Coronary artery (tissue), 2 donors: ENCODE measurements at regions not wholly inside any gene's neighbourhood (a gene's known extent, or its start where the extent isn't known, plus 50 kb on each side); places are given as distances from the start of the nearest gene placed in this dataset.

Experiments used
- DNase-seq: peaks from one replicate; pipeline ENCODE4 v3.0.0-alpha.2; 2017; ENCODE audit warnings: low spot score
- H3K27ac ChIP-seq, 2 donors: fragments of 200-600 bp; sonication (generic); one replicate each; pipeline ENCODE4 v1.5.1; 2016 to 2019
- H3K4me3 ChIP-seq: fragments of 200-600 bp; sonication (generic); 2 replicates; pipeline ENCODE4 v1.5.1; 2016; ENCODE audit warnings: mild to moderate bottlenecking, moderate library complexity
- CTCF ChIP-seq: fragments of 200-600 bp; sonication (generic); IDR thresholded peaks from one replicate; pipeline ENCODE4 v1.5.1; 2019; ENCODE audit warnings: antibody characterized with exemption

GRCh38 chr12:19641235-19642080, 202.2 kb downstream of the AEBP2 start:
- DNase-seq, result no peak
- Histone ChIP-seq H3K4me3 (no peak overlapping the region), H3K27ac (no peak overlapping the region)
- TF ChIP-seq CTCF, result no peak

DNA sequence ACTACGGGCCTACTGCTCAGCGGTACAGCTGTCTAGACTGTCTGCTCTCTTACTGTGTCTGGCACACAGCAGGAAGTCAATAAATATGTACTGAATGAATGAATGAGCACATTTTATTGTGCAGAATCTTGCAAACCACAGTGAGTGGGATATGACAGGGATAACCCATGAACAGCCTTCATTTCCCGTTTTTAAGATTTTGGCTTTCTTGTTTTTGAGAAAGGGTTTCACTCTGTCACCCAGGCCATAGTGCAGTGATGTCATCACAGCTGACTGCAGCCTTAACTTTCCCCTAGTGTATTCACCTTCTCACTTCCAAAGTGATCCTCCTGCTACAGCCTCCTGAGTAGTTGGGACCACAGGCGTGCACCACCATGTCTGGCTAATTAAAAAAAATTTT, 203.1 kb downstream of the AEBP2 start:
- no peak for DNase-seq
- H3K27ac ChIP-seq, result no peak overlapping the region
- TF ChIP-seq CTCF, result no peak
- no peak overlapping the region for H3K4me3 ChIP-seq

- no peak overlapping the region for H3K27ac ChIP-seq
- no peak for DNase-seq
Observed at GRCh38 chr12:19643635-19644034, 204.3 kb downstream of the AEBP2 start.

GRCh38 chr12:19644571-19644970, 205.3 kb downstream of the AEBP2 start:
- no peak for DNase-seq
- no peak overlapping the region for H3K27ac ChIP-seq
- TF ChIP-seq CTCF, result no peak
- no peak overlapping the region for H3K4me3 ChIP-seq

More at GRCh38 chr12:19643635-19644034, 204.3 kb downstream of the AEBP2 start:
- peak; percentile 48 for TF ChIP-seq CTCF
- H3K4me3 ChIP-seq, result no peak overlapping the region

- no peak overlapping the region for H3K4me3 ChIP-seq
- no peak for DNase-seq
- no peak for TF ChIP-seq CTCF
- H3K27ac ChIP-seq, result no peak overlapping the region
Observed at GRCh38 chr12:19645823-19646222, 206.5 kb downstream of the AEBP2 start.

DNA sequence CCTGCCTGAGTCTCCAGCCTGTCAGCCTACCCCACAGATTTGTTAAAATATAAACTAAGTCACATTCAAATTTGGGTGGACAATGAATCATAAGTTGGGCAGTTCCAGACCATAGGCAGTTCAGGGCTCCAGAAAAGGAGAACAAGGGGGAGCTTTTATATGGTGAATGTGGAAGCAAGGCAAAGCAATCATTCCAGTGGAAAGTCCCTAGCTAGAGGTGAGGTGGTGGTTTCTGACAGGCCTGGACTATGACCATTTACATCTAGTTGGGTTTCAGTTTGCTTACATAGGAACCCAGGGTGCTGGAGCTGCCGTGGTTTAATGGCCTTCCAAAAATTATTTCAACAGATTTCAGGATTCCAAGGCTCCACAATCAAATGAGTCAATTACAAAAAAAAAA, 207.3 kb downstream of the AEBP2 start:
- Histone ChIP-seq H3K27ac (no peak overlapping the region), H3K4me3 (no peak overlapping the region)
- no peak for DNase-seq
- TF ChIP-seq CTCF, result no peak
